Ovary (tissue), 7 donors: ENCODE measurements at regions not wholly inside any gene's neighbourhood (a gene's known extent, or its start where the extent isn't known, plus 50 kb on each side); places are given as distances from the start of the nearest gene placed in this dataset.

Experiments
- DNase-seq, 5 donors: peaks; one replicate each; pipeline ENCODE4 v3.0.0-alpha.2; 2019 to 2020
- H3K27ac ChIP-seq, 2 donors: fragments of 200-600 bp; one replicate each; pipeline versions ENCODE4 v1.5.1 to v1.8.0; 2019 to 2022
- H3K27me3 ChIP-seq: fragments of 200-600 bp; one replicate; pipeline ENCODE4 v1.8.0; 2022
- H3K36me3 ChIP-seq: fragments of 200-600 bp; sonication (generic); one replicate; pipeline ENCODE4 v1.5.1; 2019
- H3K4me1 ChIP-seq: one replicate; pipeline ENCODE4 v1.8.1; 2013; ENCODE audit warnings: mild to moderate bottlenecking, moderate library complexity; ENCODE audit not compliant: insufficient read depth
- H3K4me3 ChIP-seq: fragments of 200-600 bp; sonication (generic); one replicate; pipeline ENCODE4 v1.5.1; 2017
- H3K9me3 ChIP-seq, 2 donors: fragments of 200-600 bp in 1 of 2; sonication (generic) in 1 of 2; one replicate each; pipeline versions ENCODE4 v1.5.1 to v1.8.1; 2013 to 2019; ENCODE audit warnings: mild to moderate bottlenecking in 1 of 2, moderate library complexity in 1 of 2
- CTCF ChIP-seq, 3 donors: fragments of 450-650 bp in 2 of 3; fragments of 200-600 bp in 1 of 3; IDR thresholded peaks; one replicate each; pipeline versions ENCODE4 v1.5.1 to v1.8.0; 2016 to 2022; ENCODE audit warnings: antibody characterized with exemption in 3 of 3, mild to moderate bottlenecking in 1 of 3
- EP300 ChIP-seq: sonication (generic); formaldehyde crosslinking; IDR thresholded peaks from one replicate; pipeline ENCODE4 v1.6.1; 2017; ENCODE audit warnings: antibody characterized with exemption
- POLR2A ChIP-seq: fragments of 450-650 bp; IDR thresholded peaks from one replicate; pipeline ENCODE4 v1.6.1; 2017; ENCODE audit warnings: antibody characterized with exemption, mild to moderate bottlenecking, moderate library complexity
- WGBS, 3 donors: extraction: QIAGEN DNeasy Blood & Tissue Kit in 1 of 3; methylation state at CpG; one replicate each; pipeline versions ENCODE4 v1.1.5 to v1.1.7; 2013 to 2017; 5-methylcytosine and 5-hydroxymethylcytosine counted together
- intact Hi-C, 4 donors: fragments of 100-400 bp; cut with DNase I; formaldehyde crosslinking; loops; one replicate each; pipeline versions ENCODE4 v1.11.0 to v1.15.1; 2022 to 2023
- donor health status: DM: no; HTN: no; CAD: no; lungs with moderate emphysema.
- donor health status: DM: no; HTN: no; CAD: no.
- donor health status: Bipolar disorder and iron deficiency.
- donor health status: DM: no; HTN: no; CAD: no.
- donor health status: DM: yes; HTN: yes; CAD: no.

- intact Hi-C loops = no loop called here
- DNase-seq = no peak
- Histone ChIP-seq H3K4me1 (no peaks in the 10 kb centered on the region), H3K4me3 (no peak overlapping the region), H3K27ac (no peak overlapping the region), H3K36me3 (no peaks in the 10 kb centered on the region), H3K9me3 (no peaks in the 10 kb centered on the region), H3K27me3 (no peaks in the 10 kb centered on the region)
- 28 to 50% (median 46%) methylated on average over 2 of the region's 2 CpGs for WGBS, 3 donors
- no peak for TF ChIP-seq POLR2A
- TF ChIP-seq EP300 = no peak
Observed at GRCh38 chr6:164034602-164035140, 620.2 kb downstream of the QKI start.

GRCh38 chr6:164025180-164025579 is 610.7 kb downstream of the QKI start:
- Histone ChIP-seq H3K36me3 (no peaks in the 10 kb centered on the region), H3K9me3 (no peaks in the 10 kb centered on the region), H3K4me3 (no peak overlapping the region), H3K4me1 (no peaks in the 10 kb centered on the region), H3K27ac (no peak overlapping the region), H3K27me3 (no peaks in the 10 kb centered on the region)
- intact Hi-C loops = loop anchor here in 1 of 4 donors (5.0 kb wide), 1 partner anchor 617 kb away; no protein-coding TSS in a partner anchor
- DNase-seq = no peak
- 87 to 91% (median 90%) methylated on average over 6 of the region's 6 CpGs for WGBS, 3 donors
- TF ChIP-seq EP300 = no peak

- H3K36me3 ChIP-seq = no peaks in the 10 kb centered on the region
- 73 to 80% (median 79%) methylated on average over 7 of the region's 7 CpGs for WGBS, 3 donors
- no peak for TF ChIP-seq EP300
- no peak for DNase-seq
- no peaks in the 10 kb centered on the region for H3K27me3 ChIP-seq
- H3K4me1 ChIP-seq = no peaks in the 10 kb centered on the region
- no peaks in the 10 kb centered on the region for H3K9me3 ChIP-seq
- H3K4me3 ChIP-seq = no peak overlapping the region
- intact Hi-C loops = no loop called here
- H3K27ac ChIP-seq = no peak overlapping the region
Observed at GRCh38 chr6:164023535-164023934, 609.0 kb downstream of the QKI start.

GRCh38 chr6:164022632-164023031 is 608.1 kb downstream of the QKI start:
- Histone ChIP-seq H3K27ac (no peak overlapping the region), H3K27me3 (no peaks in the 10 kb centered on the region), H3K9me3 (no peaks in the 10 kb centered on the region), H3K4me3 (no peak overlapping the region), H3K36me3 (no peaks in the 10 kb centered on the region), H3K4me1 (no peaks in the 10 kb centered on the region)
- intact Hi-C loops = no loop called here
- TF ChIP-seq POLR2A (no peak), EP300 (no peak), CTCF (IDR thresholded peaks at IDR 0.05) (no peak)
- WGBS, 3 donors = 76 to 83% (median 77%) methylated on average over 13 of the region's 13 CpGs
- DNase-seq = no peak

GRCh38 chr6:164021589-164022250 is 607.2 kb downstream of the QKI start:
- 44 to 51% (median 47%) methylated on average over 14 of the region's 14 CpGs for WGBS, 3 donors
- H3K9me3 ChIP-seq = no peaks in the 10 kb centered on the region
- H3K36me3 ChIP-seq = no peaks in the 10 kb centered on the region
- no peaks in the 10 kb centered on the region for H3K4me1 ChIP-seq
- intact Hi-C loops = no loop called here
- no peak overlapping the region for H3K27ac ChIP-seq
- DNase-seq = no peak
- TF ChIP-seq EP300 = no peak
- no peak for TF ChIP-seq CTCF (IDR thresholded peaks at IDR 0.05)
- TF ChIP-seq POLR2A = no peak
- no peaks in the 10 kb centered on the region for H3K27me3 ChIP-seq
- no peak overlapping the region for H3K4me3 ChIP-seq

GRCh38 chr6:164020142-164020541 is 605.6 kb downstream of the QKI start:
- Histone ChIP-seq H3K27ac (no peak overlapping the region), H3K4me3 (no peak overlapping the region), H3K9me3 (no peaks in the 10 kb centered on the region), H3K4me1 (no peaks in the 10 kb centered on the region), H3K27me3 (no peaks in the 10 kb centered on the region), H3K36me3 (no peaks in the 10 kb centered on the region)
- intact Hi-C loops = no loop called here
- TF ChIP-seq POLR2A (no peak), CTCF (IDR thresholded peaks at IDR 0.05) (no peak), EP300 (no peak)
- 96 to 98% (median 97%) methylated on average over 21 of the region's 21 CpGs for WGBS, 3 donors
- no peak for DNase-seq
